ENCODE measurements at regions not wholly inside any gene's neighbourhood (a gene's known extent, or its start where the extent isn't known, plus 50 kb on each side); places are given as distances from the start of the nearest gene placed in this dataset.
"Not testable (repeated sequence)": the region's sequence is repeated elsewhere in the genome, so short reads cannot be mapped to it uniquely, and the experiment has no call there.

GRCh38 chr14:30355431-30355913 is 203.5 kb upstream of the G2E3 start:
- H3K4me3 ChIP-seq, result no peak overlapping the region
- 59 to 72% methylated on average over 3 to 5 of the region's 5 CpGs for WGBS, 2 donors (ENCODE audit: low coverage in 1 of 2)
- H3K27ac ChIP-seq, result no peak overlapping the region
- no peaks in the 10 kb centered on the region for H3K27me3 ChIP-seq
- TF ChIP-seq POLR2A (IDR thresholded peaks at IDR 0.05) (no peak), CTCF (IDR thresholded peaks at IDR 0.05) (no peak), POLR2AphosphoS5 (IDR thresholded peaks at IDR 0.05) (no peak), EP300 (IDR thresholded peaks at IDR 0.05) (no peak)
- H3K36me3 ChIP-seq, result no peaks in the 10 kb centered on the region
- no peak for ATAC-seq
- no peaks in the 10 kb centered on the region for H3K4me1 ChIP-seq
- no peaks in the 10 kb centered on the region for H3K9me3 ChIP-seq

GRCh38 chr14:30356438-30357202 is 202.3 kb upstream of the G2E3 start:
- no peak overlapping the region for H3K4me3 ChIP-seq
- H3K4me1 ChIP-seq, result no peaks in the 10 kb centered on the region
- no peaks in the 10 kb centered on the region for H3K9me3 ChIP-seq
- ATAC-seq, result no peak
- no peaks in the 10 kb centered on the region for H3K36me3 ChIP-seq
- no peaks in the 10 kb centered on the region for H3K27me3 ChIP-seq
- TF ChIP-seq EP300 (IDR thresholded peaks at IDR 0.05) (no peak), CTCF (IDR thresholded peaks at IDR 0.05) (no peak), POLR2AphosphoS5 (IDR thresholded peaks at IDR 0.05) (no peak)
- WGBS, 2 donors (ENCODE audit: low coverage in 1 of 2), result 76 to 79% methylated on average over 7 of the region's 7 CpGs
- H3K27ac ChIP-seq, result no peak overlapping the region

- Histone ChIP-seq H3K4me1 (no peaks in the 10 kb centered on the region), H3K36me3 (no peaks in the 10 kb centered on the region), H3K9me3 (no peaks in the 10 kb centered on the region), H3K27me3 (no peaks in the 10 kb centered on the region), H3K27ac (no peak overlapping the region), H3K4me3 (no peak overlapping the region)
- WGBS, 2 donors (ENCODE audit: low coverage in 1 of 2), result 92 to 100% methylated on average over 1 to 6 of the region's 8 CpGs
- no peak for ATAC-seq
- TF ChIP-seq CTCF (IDR thresholded peaks at IDR 0.05) (no peak), POLR2A (IDR thresholded peaks at IDR 0.05) (no peak), EP300 (IDR thresholded peaks at IDR 0.05) (no peak)
Measured at GRCh38 chr14:30357791-30358190, 201.2 kb upstream of the G2E3 start.

GRCh38 chr14:30362369-30363218 is 196.4 kb upstream of the G2E3 start:
- TF ChIP-seq CTCF (IDR thresholded peaks at IDR 0.05) (no peak), POLR2A (IDR thresholded peaks at IDR 0.05) (no peak), POLR2AphosphoS5 (IDR thresholded peaks at IDR 0.05) (no peak)
- 45 to 54% methylated on average over 10 of the region's 10 CpGs for WGBS, 2 donors (ENCODE audit: low coverage in 1 of 2)
- ATAC-seq, result no peak

GRCh38 chr14:30363219-30363880 is 195.6 kb upstream of the G2E3 start:
- H3K27ac ChIP-seq, H3K36me3 ChIP-seq, H3K9me3 ChIP-seq, ATAC-seq, H3K4me3 ChIP-seq, H3K27me3 ChIP-seq, H3K4me1 ChIP-seq: not testable (repeated sequence)
- WGBS, 2 donors (ENCODE audit: low coverage in 1 of 2), result 81 to 91% methylated on average over 8 to 13 of the region's 27 CpGs

More at GRCh38 chr14:30362369-30363218, 196.4 kb upstream of the G2E3 start:
- Histone ChIP-seq H3K4me1 (no peaks in the 10 kb centered on the region), H3K27ac (no peak overlapping the region), H3K36me3 (no peaks in the 10 kb centered on the region), H3K27me3 (no peaks in the 10 kb centered on the region), H3K9me3 (no peaks in the 10 kb centered on the region), H3K4me3 (no peak overlapping the region)

Measured in gastroesophageal sphincter (tissue), 4 donors.